A549 (cell line): ENCODE measurements at regions not wholly inside any gene's neighbourhood (a gene's known extent, or its start where the extent isn't known, plus 50 kb on each side); places are given as distances from the start of the nearest gene placed in this dataset.

ENCODE experiments used
- ATAC-seq, 2 experiments: fragments of 200-7000 bp in 1 of 2; fragments of >200 bp in 1 of 2; cut with Nextera tagmentation in 1 of 2; cut with Tn5 transposase in 1 of 2; 3 replicates each; pipeline versions ENCODE4 v1.8.0 to v1.9.1; 2018 to 2020; ENCODE audit warnings: mild to moderate bottlenecking in 1 of 2, moderate library complexity in 1 of 2
- CTCF ChIA-PET: fragments of 300-600 bp; sonication (Branson Sonifier 250); formaldehyde crosslinking; extraction: SDS; loops from one replicate; lab custom pipeline; 2021; ENCODE audit warnings: antibody characterized with exemption, inconsistent platforms; lab: Yijun Ruan, JAX
- POLR2A ChIA-PET: fragments of 350-600 bp; formaldehyde crosslinking; extraction: SDS; loops from one replicate; lab custom pipeline; 2021; ENCODE audit warnings: antibody characterized with exemption, inconsistent platforms; lab: Yijun Ruan, JAX
- DNase-seq, 2 experiments: peaks; one replicate each; pipeline versions ENCODE4 v3.0.0 to v3.0.0-alpha.2; 2011 to 2016; ENCODE audit warnings: low read depth in 1 of 2, low spot score in 1 of 2
- FAIRE-seq: peaks from 2 replicates; lab custom pipeline; 2011; peaks lifted over from hg19 to GRCh38; lab: Jason Lieb, UNC
- H3K27ac ChIP-seq, 2 experiments: fragments of >200 bp; sonication (Bioruptor Twin); formaldehyde crosslinking; 3 replicates each; pipeline ENCODE4 v1.5.1; 2016 to 2017
- H3K4me1 ChIP-seq: fragments of >200 bp; sonication (Bioruptor Twin); formaldehyde crosslinking; 3 replicates; pipeline ENCODE4 v1.6.1; 2016
- H3K4me2 ChIP-seq: fragments of >200 bp; sonication (Bioruptor Twin); formaldehyde crosslinking; 3 replicates; pipeline ENCODE4 v1.6.1; 2016
- H3K4me3 ChIP-seq: fragments of >200 bp; sonication (Bioruptor Twin); formaldehyde crosslinking; 3 replicates; pipeline ENCODE4 v1.5.1; 2016
- H3K9me3 ChIP-seq: fragments of >200 bp; sonication (Bioruptor Twin); formaldehyde crosslinking; 3 replicates; pipeline ENCODE4 v1.6.1; 2016
- ATOH8 ChIP-seq: fragments of 250-450 bp; sonication (Bioruptor Pico); IDR thresholded peaks from 2 replicates; pipeline ENCODE4 v1.5.0; 2020; ENCODE audit warnings: low read depth, mild to moderate bottlenecking, moderate library complexity
- BCL3 ChIP-seq: fragments of >200 bp; sonication (Bioruptor Twin); formaldehyde crosslinking; IDR thresholded peaks from 3 replicates; pipeline ENCODE4 v1.6.1; 2016
- CBX8 ChIP-seq: fragments of 200-600 bp; sonication (generic); IDR thresholded peaks from 2 replicates; pipeline ENCODE4 v1.6.1; 2016
- CEBPB ChIP-seq, 2 experiments: fragments of >200 bp in 1 of 2; sonication (Bioruptor Twin) in 1 of 2; formaldehyde crosslinking in 1 of 2; IDR thresholded peaks; 2 replicates each; pipeline ENCODE4 v1.6.1; 2012 to 2016
- CHD4 ChIP-seq: fragments of 200-600 bp; sonication (generic); IDR thresholded peaks from 2 replicates; pipeline ENCODE4 v1.6.1; 2016; ENCODE audit warnings: antibody characterized with exemption, mild to moderate bottlenecking, borderline replicate concordance
- CTCF ChIP-seq: fragments of >200 bp; sonication (Bioruptor Twin); formaldehyde crosslinking; IDR thresholded peaks from 3 replicates; pipeline ENCODE4 v1.5.1; 2016
- EHF ChIP-seq: fragments of 250-450 bp; sonication (Bioruptor Pico); IDR thresholded peaks from 2 replicates; pipeline ENCODE4 v1.5.0; 2020; ENCODE audit warnings: mild to moderate bottlenecking
- EHMT2 ChIP-seq: fragments of 200-600 bp; sonication (generic); IDR thresholded peaks from 2 replicates; pipeline ENCODE4 v1.6.1; 2016; ENCODE audit warnings: antibody characterized with exemption, low read depth, mild to moderate bottlenecking, moderate library complexity
- ELK1 ChIP-seq: fragments of 150-350 bp; IDR thresholded peaks from 2 replicates; pipeline ENCODE4 v1.6.1; 2014; ENCODE audit warnings: low read depth, mild to moderate bottlenecking, low read length
- ESRRA ChIP-seq: fragments of 150-350 bp; IDR thresholded peaks from 2 replicates; pipeline ENCODE4 v1.6.1; 2014; ENCODE audit warnings: mild to moderate bottlenecking, low read length, borderline replicate concordance
- FOSB ChIP-seq: fragments of 250-450 bp; sonication (Bioruptor Pico); IDR thresholded peaks from 2 replicates; pipeline ENCODE4 v1.5.0; 2020; ENCODE audit warnings: mild to moderate bottlenecking, moderate library complexity
- GATA3 ChIP-seq: IDR thresholded peaks from 2 replicates; pipeline ENCODE4 v1.6.1; 2012; ENCODE audit warnings: borderline replicate concordance
- JUNB ChIP-seq: fragments of >200 bp; sonication (Bioruptor Twin); formaldehyde crosslinking; IDR thresholded peaks from 2 replicates; pipeline ENCODE4 v1.6.1; 2016
- KDM5A ChIP-seq: fragments of 200-600 bp; sonication (generic); IDR thresholded peaks from 2 replicates; pipeline ENCODE4 v1.6.1; 2016; ENCODE audit warnings: antibody characterized with exemption, mild to moderate bottlenecking
- MAFK ChIP-seq: fragments of 450-650 bp; IDR thresholded peaks from 2 replicates; pipeline ENCODE4 v1.6.1; 2014; ENCODE audit not compliant: partially characterized antibody
- MYC ChIP-seq: IDR thresholded peaks from 2 replicates; pipeline ENCODE4 v1.6.1; 2012; ENCODE audit warnings: mild to moderate bottlenecking, inconsistent platforms, low read length, improper control_type of control experiment, borderline replicate concordance
- NFE2L2 ChIP-seq: fragments of 150-350 bp; conservative IDR thresholded peaks from 2 replicates; pipeline ENCODE4 v1.6.1; 2014; ENCODE audit warnings: low read length
- PHF8 ChIP-seq: fragments of 200-600 bp; sonication (generic); IDR thresholded peaks from 2 replicates; pipeline ENCODE4 v1.6.1; 2016; ENCODE audit warnings: low read depth, mild to moderate bottlenecking, antibody characterized with exemption, moderate library complexity, borderline replicate concordance
- POLR2A ChIP-seq: IDR thresholded peaks from 2 replicates; pipeline ENCODE4 v1.6.1; 2012; ENCODE audit warnings: mild to moderate bottlenecking, low read length
- POLR2AphosphoS2 ChIP-seq: conservative IDR thresholded peaks from 2 replicates; pipeline ENCODE4 v1.6.1; 2012; ENCODE audit warnings: low read length, improper control_type of control experiment, inconsistent platforms
- REST ChIP-seq: fragments of 200-600 bp; sonication (generic); IDR thresholded peaks from 2 replicates; pipeline ENCODE4 v1.6.1; 2016; ENCODE audit warnings: antibody characterized with exemption, mild to moderate bottlenecking, moderate library complexity
- RFX5 ChIP-seq: fragments of 450-650 bp; IDR thresholded peaks from 2 replicates; pipeline ENCODE4 v1.7.1; 2014; ENCODE audit warnings: antibody characterized with exemption, mild to moderate bottlenecking, moderate library complexity
- RNF2 ChIP-seq: fragments of 200-600 bp; sonication (generic); IDR thresholded peaks from 2 replicates; pipeline ENCODE4 v1.6.1; 2016; ENCODE audit warnings: low read depth, mild to moderate bottlenecking, antibody characterized with exemption, moderate library complexity, borderline replicate concordance
- SMC3 ChIP-seq: fragments of >200 bp; sonication (Bioruptor Twin); formaldehyde crosslinking; IDR thresholded peaks from 3 replicates; pipeline ENCODE4 v1.6.1; 2018; ENCODE audit warnings: inconsistent platforms
- TFCP2L1 ChIP-seq: fragments of 250-450 bp; sonication (Bioruptor Pico); IDR thresholded peaks from 2 replicates; pipeline ENCODE4 v1.5.0; 2021; ENCODE audit warnings: mild to moderate bottlenecking
- TP53 ChIP-seq: fragments of 250-450 bp; sonication (Bioruptor Pico); IDR thresholded peaks from 2 replicates; pipeline ENCODE4 v1.5.0; 2021; ENCODE audit warnings: mild to moderate bottlenecking, moderate library complexity
- ZC3H11A ChIP-seq: fragments of 450-650 bp; IDR thresholded peaks from 2 replicates; pipeline ENCODE4 v1.6.1; 2014; ENCODE audit warnings: antibody characterized with exemption, mild to moderate bottlenecking
- ZFP36 ChIP-seq: fragments of 450-650 bp; IDR thresholded peaks from 2 replicates; pipeline ENCODE4 v1.6.1; 2014; ENCODE audit warnings: borderline replicate concordance; ENCODE audit not compliant: partially characterized antibody
- WGBS: methylation state at CpG from one replicate; pipeline ENCODE4 v1.1.6; 2017; ENCODE audit errors: missing lambda C conversion rate; 5-methylcytosine and 5-hydroxymethylcytosine counted together

GRCh38 chrX:39563178-39563577 is 534.6 kb downstream of the BCOR start:
- H3K9me3 ChIP-seq: no peaks in the 10 kb centered on the region
- ChIA-PET POLR2A (no interaction called here), CTCF (interaction anchor here (0.6 kb wide), 1 partner anchor 141 kb away, joined by 4 read pairs; no protein-coding TSS in a partner anchor)
- H3K27ac ChIP-seq: no peak overlapping the region
- no peak overlapping the region for H3K4me3 ChIP-seq
- TF ChIP-seq POLR2A (no peak), RFX5 (no peak), BCL3 (no peak), FOSB (CRISPR knock-in tag) (no peak), ELK1 (no peak), EHMT2 (no peak), SMC3 (no peak), ESRRA (no peak), MYC (no peak), TFCP2L1 (CRISPR knock-in tag) (no peak), RNF2 (no peak), EHF (no peak), GATA3 (no peak), PHF8 (no peak)
- FAIRE-seq: no peak
- no peak for ATAC-seq
- no peaks in the 10 kb centered on the region for H3K4me1 ChIP-seq
- DNase-seq: no peak
- H3K4me2 ChIP-seq: no peak overlapping the region

GRCh38 chrX:39564751-39565150 is 533.0 kb downstream of the BCOR start:
- Histone ChIP-seq H3K27ac (no peak overlapping the region), H3K4me2 (no peak overlapping the region), H3K4me3 (no peak overlapping the region), H3K9me3 (no peaks in the 10 kb centered on the region), H3K4me1 (no peaks in the 10 kb centered on the region)
- ATAC-seq (no peak), FAIRE-seq (no peak), DNase-seq (no peak)
- 61% methylated on average over 3 of the region's 3 CpGs for WGBS
- TF ChIP-seq NFE2L2 (no peak), ZC3H11A (no peak), MAFK (no peak)
- CTCF ChIA-PET: no interaction called here
- POLR2A ChIA-PET: no interaction called here

GRCh38 chrX:39574178-39574577 is 523.6 kb downstream of the BCOR start:
- ATAC-seq (no peak), DNase-seq (no peak), FAIRE-seq (no peak)
- 45% methylated on average over 2 of the region's 3 CpGs for WGBS
- ChIA-PET CTCF (no interaction called here), POLR2A (no interaction called here)
- Histone ChIP-seq H3K4me3 (no peak overlapping the region), H3K4me1 (0 out of 3 replicates have a peak, but pooled peaks cover 4% of the 10 kb centered on the region), H3K27ac (no peak overlapping the region), H3K4me2 (no peak overlapping the region), H3K9me3 (no peaks in the 10 kb centered on the region)
- no peak for TF ChIP-seq CTCF
- TF ChIP-seq RFX5: no peak
- no peak for TF ChIP-seq CBX8
- no peak for TF ChIP-seq POLR2AphosphoS2
- no peak for TF ChIP-seq CHD4
- no peak for TF ChIP-seq REST
- TF ChIP-seq TFCP2L1 (CRISPR knock-in tag): no peak
- no peak for TF ChIP-seq CEBPB (IDR thresholded peaks at IDR 0.05)
- TF ChIP-seq KDM5A: no peak
- no peak for TF ChIP-seq JUNB
- TF ChIP-seq TP53 (CRISPR knock-in tag): no peak
- no peak for TF ChIP-seq ATOH8
- TF ChIP-seq ZFP36: no peak
